Astrocyte of the cerebellum (primary cell): ENCODE measurements at regions not wholly inside any gene's neighbourhood (a gene's known extent, or its start where the extent isn't known, plus 50 kb on each side); places are given as distances from the start of the nearest gene placed in this dataset.
A peak's percentile ranks its signal among the peaks of the same experiment; 100 is the strongest.
"Not testable (repeated sequence)": the region's sequence is repeated elsewhere in the genome, so short reads cannot be mapped to it uniquely, and the experiment has no call there.

Experiments used
- DNase-seq: peaks from one replicate; pipeline ENCODE4 v3.0.0-alpha.2; 2011; ENCODE audit warnings: low read depth
- H3K4me3 ChIP-seq: 2 replicates; pipeline ENCODE4 v1.5.1; 2011; ENCODE audit warnings: mild to moderate bottlenecking, low read depth, low read length, moderate library complexity
- in situ Hi-C: cut with HindIII; loops from 2 replicates; pipeline ENCODE4 v1.10.0; 2017; ENCODE audit warnings: low sequenced_read_pairs
- TF ChIP-seq, protein P1 (sequence below): IDR thresholded peaks from 2 replicates; pipeline ENCODE4 v1.5.1; 2012; ENCODE audit warnings: low read length, low read depth, moderate library complexity, mild to moderate bottlenecking; ENCODE audit errors: missing control alignments

DNA sequence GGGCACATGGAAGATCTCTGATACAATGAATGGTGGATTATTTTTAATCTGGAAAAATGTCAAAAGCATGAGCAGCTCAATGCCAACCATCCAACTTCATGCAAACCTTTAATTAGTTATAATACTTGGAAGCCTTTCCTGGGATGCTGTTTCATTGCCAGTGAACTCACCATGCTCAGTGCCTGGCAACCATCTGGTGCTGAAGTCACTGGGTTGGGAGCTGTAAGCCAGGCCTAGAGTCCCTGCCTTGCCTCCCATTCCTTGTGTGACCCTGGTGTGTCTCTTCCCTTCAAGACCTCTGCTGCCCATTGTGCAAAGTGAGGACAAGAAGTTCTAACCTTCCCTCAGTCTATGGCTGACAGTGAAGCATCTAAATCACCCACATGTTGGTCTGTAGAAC lies 458.7 kb downstream of the RNF144A start:
- TF ChIP-seq, protein P1, sequence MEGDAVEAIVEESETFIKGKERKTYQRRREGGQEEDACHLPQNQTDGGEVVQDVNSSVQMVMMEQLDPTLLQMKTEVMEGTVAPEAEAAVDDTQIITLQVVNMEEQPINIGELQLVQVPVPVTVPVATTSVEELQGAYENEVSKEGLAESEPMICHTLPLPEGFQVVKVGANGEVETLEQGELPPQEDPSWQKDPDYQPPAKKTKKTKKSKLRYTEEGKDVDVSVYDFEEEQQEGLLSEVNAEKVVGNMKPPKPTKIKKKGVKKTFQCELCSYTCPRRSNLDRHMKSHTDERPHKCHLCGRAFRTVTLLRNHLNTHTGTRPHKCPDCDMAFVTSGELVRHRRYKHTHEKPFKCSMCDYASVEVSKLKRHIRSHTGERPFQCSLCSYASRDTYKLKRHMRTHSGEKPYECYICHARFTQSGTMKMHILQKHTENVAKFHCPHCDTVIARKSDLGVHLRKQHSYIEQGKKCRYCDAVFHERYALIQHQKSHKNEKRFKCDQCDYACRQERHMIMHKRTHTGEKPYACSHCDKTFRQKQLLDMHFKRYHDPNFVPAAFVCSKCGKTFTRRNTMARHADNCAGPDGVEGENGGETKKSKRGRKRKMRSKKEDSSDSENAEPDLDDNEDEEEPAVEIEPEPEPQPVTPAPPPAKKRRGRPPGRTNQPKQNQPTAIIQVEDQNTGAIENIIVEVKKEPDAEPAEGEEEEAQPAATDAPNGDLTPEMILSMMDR = no peak
- no peak overlapping the region for H3K4me3 ChIP-seq
- no peak for DNase-seq
- in situ Hi-C loops = no loop called here

DNA sequence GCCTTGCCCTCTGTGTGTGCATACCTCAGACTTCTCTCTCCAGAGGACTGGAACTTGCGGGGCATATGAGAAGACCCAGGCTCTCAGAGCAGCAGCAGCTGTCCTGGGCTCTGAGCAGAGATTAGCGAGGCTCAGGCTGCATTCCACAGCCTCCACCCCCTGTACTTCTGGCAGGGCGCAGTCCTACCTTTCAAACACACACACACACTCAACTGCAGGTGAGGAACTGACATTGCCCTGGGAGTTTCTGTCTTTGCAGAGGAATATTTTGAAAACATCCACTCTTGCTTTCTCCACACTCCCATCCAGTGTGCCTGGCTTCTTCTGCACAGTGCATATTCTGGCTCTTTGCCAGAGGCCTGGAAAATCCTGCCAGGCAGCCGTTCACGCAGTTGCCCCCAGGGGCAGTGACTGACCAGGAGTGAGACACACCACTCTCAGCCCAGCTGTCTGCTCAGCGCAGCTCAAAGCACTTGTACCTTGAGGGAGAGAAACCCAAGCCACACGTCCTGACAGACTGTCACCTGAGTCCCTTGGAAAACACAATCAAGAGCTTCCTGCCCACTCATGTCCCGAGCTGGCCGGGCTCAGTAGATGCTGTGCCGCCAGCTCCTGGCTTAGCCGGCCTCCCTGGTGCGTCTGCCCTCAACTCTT lies 460.8 kb downstream of the RNF144A start:
- DNase-seq = no peak

DNA sequence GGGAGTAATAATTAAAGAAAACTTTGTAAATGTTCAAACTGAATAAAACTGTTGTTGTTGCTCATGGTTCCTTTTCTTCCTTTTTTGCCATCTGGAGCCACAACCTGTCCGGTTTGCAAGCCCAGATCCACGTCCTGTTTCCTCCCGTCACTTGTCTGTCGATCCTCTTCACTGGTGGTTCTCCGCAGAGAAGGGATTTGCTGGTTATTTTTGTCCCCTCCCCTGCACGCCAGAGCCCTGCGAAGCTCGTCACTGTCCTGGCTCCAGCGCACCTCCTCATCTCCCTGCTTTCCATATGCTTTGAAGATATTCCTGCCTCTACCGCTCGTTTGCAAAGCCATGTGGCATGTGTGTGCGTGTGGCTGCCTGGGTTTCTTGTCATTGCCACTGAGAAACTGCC lies 461.4 kb downstream of the RNF144A start:
- no peak for DNase-seq
- in situ Hi-C loops = no loop called here
- no peak overlapping the region for H3K4me3 ChIP-seq
- TF ChIP-seq, protein P1 = no peak

More for the DNA sequence above, 460.8 kb downstream of the RNF144A start:
- no peak overlapping the region for H3K4me3 ChIP-seq
- TF ChIP-seq, protein P1 = no peak
- in situ Hi-C loops = no loop called here

DNA sequence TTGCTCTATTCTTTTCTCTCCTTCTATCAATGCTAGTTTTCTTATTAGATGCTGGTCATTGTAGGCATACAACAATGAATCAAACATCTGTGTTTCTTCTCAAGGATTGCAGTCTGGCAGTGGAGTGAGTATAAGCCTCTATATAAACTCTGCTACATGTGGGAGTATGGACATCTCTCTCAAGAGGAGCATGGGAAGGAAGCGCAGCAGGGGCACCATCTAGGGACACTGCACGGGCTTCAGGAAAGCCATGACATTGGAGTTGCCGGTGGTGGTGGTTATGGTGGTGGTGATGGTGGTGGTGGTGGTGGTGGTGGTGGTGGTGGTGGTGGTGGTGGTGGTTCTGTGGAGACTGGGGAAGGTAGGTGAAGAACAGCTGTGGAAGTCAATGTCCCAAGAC lies 462.6 kb downstream of the RNF144A start:
- DNase-seq = no peak
- H3K4me3 ChIP-seq = no peak overlapping the region
- TF ChIP-seq, protein P1 = peak; percentile 25
- in situ Hi-C loops = no loop called here

DNA sequence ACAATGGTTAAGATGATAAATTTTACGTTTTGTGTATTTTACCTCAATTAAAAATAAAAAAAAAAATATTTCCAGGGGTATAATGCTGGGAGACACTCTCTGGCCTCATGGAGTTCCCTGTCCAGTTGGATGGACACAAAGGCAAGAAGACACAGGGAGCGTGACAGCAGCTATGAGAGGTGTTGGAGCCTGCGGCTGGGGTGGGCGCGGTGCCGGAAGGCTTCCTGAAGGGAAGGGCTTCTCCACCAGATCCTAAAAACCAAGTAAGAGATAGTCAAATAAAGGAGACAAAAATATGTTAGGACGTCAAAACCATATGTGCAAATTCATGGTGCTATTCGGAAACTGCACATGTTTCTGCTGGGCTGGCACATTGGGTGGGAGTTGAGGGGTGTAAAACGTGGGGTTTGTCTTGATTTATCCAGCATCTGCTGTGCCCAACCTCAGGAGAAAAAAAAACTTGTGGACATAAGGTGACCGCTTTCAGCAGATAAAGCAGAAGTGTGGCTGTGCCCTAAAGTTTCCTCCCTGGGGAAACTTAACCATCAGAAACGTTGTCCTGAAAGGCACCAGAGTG lies 467.6 kb downstream of the RNF144A start:
- in situ Hi-C loops = no loop called here
- no peak for DNase-seq
- TF ChIP-seq, protein P1 = no peak
- no peak overlapping the region for H3K4me3 ChIP-seq

DNA sequence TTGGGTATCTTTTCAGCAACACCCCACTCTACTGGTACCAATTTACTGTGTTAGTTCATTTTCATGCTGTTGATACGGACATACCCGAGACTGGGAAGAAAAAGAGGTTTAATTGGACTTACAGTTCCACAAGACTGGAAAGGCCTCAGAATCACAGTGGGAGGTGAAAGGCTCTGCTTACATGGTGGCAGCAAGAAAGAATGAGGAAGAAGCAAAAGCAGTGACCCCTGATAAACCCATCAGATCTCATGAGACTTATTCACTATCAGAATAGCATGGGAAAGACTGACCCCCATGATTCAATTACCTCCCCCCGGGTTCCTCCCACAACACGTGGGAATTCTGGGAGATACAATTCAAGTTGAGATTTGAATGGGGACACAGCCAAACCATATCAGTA lies 473.1 kb downstream of the RNF144A start:
- DNase-seq, H3K4me3 ChIP-seq, in situ Hi-C loops: not testable (repeated sequence)

DNA sequence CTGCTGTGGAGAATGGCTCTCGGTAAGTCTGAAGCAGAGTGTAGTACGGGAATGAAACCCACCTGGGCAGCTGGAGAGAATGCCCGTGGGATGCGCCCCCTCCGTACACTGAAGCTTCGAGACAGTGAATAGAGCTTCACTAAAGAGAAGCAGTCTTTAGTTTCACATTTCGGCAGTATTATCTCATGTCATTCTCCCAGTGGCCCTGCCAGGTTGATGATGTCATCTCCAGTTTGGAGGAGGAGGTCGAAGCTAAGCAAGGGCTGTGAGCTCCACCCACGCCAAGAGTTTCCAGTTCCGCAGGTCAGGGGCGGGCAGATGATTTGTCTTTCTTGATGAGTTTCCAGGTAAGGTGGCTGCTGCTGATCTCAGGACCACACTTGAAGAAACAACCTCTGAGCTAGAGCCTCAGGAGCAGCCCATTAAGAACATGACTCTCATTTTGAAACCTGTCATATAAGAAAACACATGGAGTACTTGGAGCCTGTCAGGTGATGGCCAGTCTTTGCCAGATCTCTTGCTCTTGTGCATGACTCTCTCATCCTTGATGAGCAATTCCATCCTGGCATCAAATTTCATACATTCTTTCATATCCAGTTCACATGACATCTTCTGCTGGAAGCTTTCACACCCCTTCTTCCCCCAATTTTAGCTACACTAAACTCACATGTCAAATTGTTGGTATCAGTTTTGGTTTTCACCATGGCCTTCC lies 475.0 kb downstream of the RNF144A start:
- in situ Hi-C loops = no loop called here
- TF ChIP-seq, protein P1 = no peak
- no peak overlapping the region for H3K4me3 ChIP-seq
- DNase-seq = no peak
